ENCODE measurements at regions not wholly inside any gene's neighbourhood (a gene's known extent, or its start where the extent isn't known, plus 50 kb on each side); places are given as distances from the start of the nearest gene placed in this dataset.

- no peaks in the 10 kb centered on the region for H3K36me3 ChIP-seq
- no peaks in the 10 kb centered on the region for H3K27me3 ChIP-seq
- H3K27ac ChIP-seq = no peak overlapping the region
- peaks cover 0 to 12% (median 0%) of the 10 kb centered on the region in 4 donors for H3K4me1 ChIP-seq
- DNase-seq (ENCODE audit: low spot score in 2 of 2) = no peak
- no peaks in the 10 kb centered on the region for H3K9me3 ChIP-seq
- WGBS, 2 donors = 90 to 93% methylated on average over 13 of the region's 13 CpGs
- TF ChIP-seq CTCF (IDR thresholded peaks at IDR 0.05) (no peak), EP300 (IDR thresholded peaks at IDR 0.05) (no peak), POLR2A (IDR thresholded peaks at IDR 0.05) (no peak)
- no peak overlapping the region for H3K4me3 ChIP-seq
These were observed 91.3 kb upstream of the ADGRF1 start for GRCh38 chr6:47133230-47134000.

- no peaks in the 10 kb centered on the region for H3K27me3 ChIP-seq
- H3K9me3 ChIP-seq = no peaks in the 10 kb centered on the region
- DNase-seq (ENCODE audit: low spot score in 2 of 2) = no peak
- H3K4me3 ChIP-seq = no peak overlapping the region
- TF ChIP-seq POLR2A (IDR thresholded peaks at IDR 0.05) (no peak), EP300 (IDR thresholded peaks at IDR 0.05) (no peak), CTCF (IDR thresholded peaks at IDR 0.05) (no peak)
- no peaks in the 10 kb centered on the region for H3K36me3 ChIP-seq
- WGBS, 2 donors = 53 to 71% methylated on average over 1 of the region's 1 CpG
- H3K4me1 ChIP-seq = peaks cover 0 to 12% (median 0%) of the 10 kb centered on the region in 4 donors
- no peak overlapping the region for H3K27ac ChIP-seq
These were observed 90.6 kb upstream of the ADGRF1 start for GRCh38 chr6:47132724-47133123.

GRCh38 chr6:47131773-47132172, 89.6 kb upstream of the ADGRF1 start:
- no peak overlapping the region for H3K27ac ChIP-seq
- H3K4me1 ChIP-seq = peaks cover 0 to 12% (median 0%) of the 10 kb centered on the region in 4 donors

GRCh38 chr6:47130086-47130485, 88.0 kb upstream of the ADGRF1 start:
- no peak for DNase-seq (ENCODE audit: low spot score in 2 of 2)

More at GRCh38 chr6:47131773-47132172, 89.6 kb upstream of the ADGRF1 start:
- no peak overlapping the region for H3K4me3 ChIP-seq
- 85 to 94% methylated on average over 2 of the region's 2 CpGs for WGBS, 2 donors
- no peak for DNase-seq (ENCODE audit: low spot score in 2 of 2)
- no peaks in the 10 kb centered on the region for H3K27me3 ChIP-seq
- TF ChIP-seq CTCF (IDR thresholded peaks at IDR 0.05) = no peak
- TF ChIP-seq POLR2A (IDR thresholded peaks at IDR 0.05) = no peak
- TF ChIP-seq EP300 (IDR thresholded peaks at IDR 0.05) = no peak
- no peaks in the 10 kb centered on the region for H3K36me3 ChIP-seq
- H3K9me3 ChIP-seq = no peaks in the 10 kb centered on the region

More at GRCh38 chr6:47130086-47130485, 88.0 kb upstream of the ADGRF1 start:
- no peaks in the 10 kb centered on the region for H3K27me3 ChIP-seq
- no peak overlapping the region for H3K4me3 ChIP-seq
- 53 to 55% methylated on average over 3 of the region's 3 CpGs for WGBS, 2 donors
- H3K36me3 ChIP-seq = no peaks in the 10 kb centered on the region
- no peak for TF ChIP-seq POLR2A (IDR thresholded peaks at IDR 0.05)
- TF ChIP-seq CTCF (IDR thresholded peaks at IDR 0.05) = no peak
- TF ChIP-seq EP300 (IDR thresholded peaks at IDR 0.05) = no peak
- peaks cover 0 to 12% (median 0%) of the 10 kb centered on the region in 4 donors for H3K4me1 ChIP-seq
- H3K27ac ChIP-seq = no peak overlapping the region
- no peaks in the 10 kb centered on the region for H3K9me3 ChIP-seq
